Upper lobe of left lung (tissue), 4 donors: ENCODE measurements at regions not wholly inside any gene's neighbourhood (a gene's known extent, or its start where the extent isn't known, plus 50 kb on each side); places are given as distances from the start of the nearest gene placed in this dataset.

Source experiments
- CTCF ChIP-seq, 6 experiments: fragments of 450-650 bp in 4 of 6; fragments of 200-600 bp in 2 of 6; sonication (generic) in 2 of 6; IDR thresholded peaks; one replicate each; pipeline ENCODE4 v1.5.1; 2016 to 2019; ENCODE audit warnings: antibody characterized with exemption in 6 of 6
- POLR2A ChIP-seq, 4 donors: fragments of 450-650 bp; IDR thresholded peaks; one replicate each; pipeline ENCODE4 v1.5.1; 2016 to 2017; ENCODE audit warnings: antibody characterized with exemption in 4 of 4, mild to moderate bottlenecking in 2 of 4

- TF ChIP-seq CTCF (IDR thresholded peaks at IDR 0.05) (no peak), POLR2A (IDR thresholded peaks at IDR 0.05) (no peak)
These were observed 779.1 kb downstream of the BRD1 start for GRCh38 chr22:49048591-49048990.
